Fibroblast of upper back skin (primary cell): ENCODE measurements at regions not wholly inside any gene's neighbourhood (a gene's known extent, or its start where the extent isn't known, plus 50 kb on each side); places are given as distances from the start of the nearest gene placed in this dataset.

ENCODE experiments used
- DNase-seq: peaks from one replicate; pipeline ENCODE4 v3.0.0-alpha.2; 2013

DNA sequence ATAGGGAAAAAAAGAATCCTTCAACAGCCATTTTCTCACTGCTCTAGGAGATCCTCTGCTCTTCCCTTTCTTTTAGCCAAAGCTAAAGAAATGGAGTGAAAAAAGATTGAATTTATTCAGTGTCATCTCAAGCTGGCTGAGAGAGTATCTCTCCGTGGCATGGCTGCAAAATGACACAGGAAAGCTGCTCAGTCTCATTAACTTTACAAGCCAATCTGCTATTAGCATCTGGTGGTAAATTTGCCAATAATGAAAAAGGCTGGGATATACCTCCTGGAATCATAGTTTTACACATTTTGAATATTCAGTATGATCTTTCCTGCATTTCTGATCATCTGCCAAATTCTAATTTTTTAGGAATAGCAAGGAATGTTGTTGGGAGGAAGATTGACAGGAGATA, 176.8 kb upstream of the CHRM3 start:
- no peak for DNase-seq

DNA sequence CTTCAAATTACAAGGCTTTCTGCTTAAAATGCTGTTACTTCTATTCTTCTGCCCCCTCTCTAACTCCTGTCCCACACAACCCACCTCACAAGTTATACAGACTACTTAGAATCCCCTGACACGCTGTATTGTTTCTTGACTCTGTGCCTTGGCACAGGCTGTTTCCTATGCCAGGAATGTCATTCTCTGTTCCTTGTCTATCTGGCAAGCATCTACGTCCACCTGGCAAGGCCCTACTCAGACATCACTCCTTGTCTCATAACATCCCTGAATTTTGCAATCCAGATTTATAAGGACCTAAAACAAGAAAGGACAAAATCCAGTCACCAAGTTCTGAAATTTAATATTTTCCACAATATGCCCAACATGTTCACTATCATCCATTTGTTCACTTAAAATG, 182.0 kb upstream of the CHRM3 start:
- no peak for DNase-seq

DNA sequence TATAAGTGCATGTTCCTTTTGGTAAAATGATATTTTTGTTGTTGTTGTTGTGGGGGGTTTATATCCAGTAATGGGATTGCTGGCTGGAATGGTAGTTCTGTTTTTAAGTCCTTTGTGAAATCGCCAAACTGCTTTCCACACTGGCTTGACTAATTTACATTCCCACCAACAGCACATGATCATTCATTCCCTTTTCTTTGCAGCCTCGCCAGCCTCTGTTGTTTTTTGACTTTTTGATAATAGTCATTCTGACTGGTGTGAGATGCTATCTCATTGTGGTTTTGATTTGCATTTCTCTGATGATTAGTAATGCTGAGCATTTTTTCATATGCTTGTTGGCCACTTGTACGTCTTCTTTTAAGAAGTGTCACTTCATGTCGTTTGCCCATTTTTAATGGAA, 188.5 kb upstream of the CHRM3 start:
- DNase-seq = no peak

DNA sequence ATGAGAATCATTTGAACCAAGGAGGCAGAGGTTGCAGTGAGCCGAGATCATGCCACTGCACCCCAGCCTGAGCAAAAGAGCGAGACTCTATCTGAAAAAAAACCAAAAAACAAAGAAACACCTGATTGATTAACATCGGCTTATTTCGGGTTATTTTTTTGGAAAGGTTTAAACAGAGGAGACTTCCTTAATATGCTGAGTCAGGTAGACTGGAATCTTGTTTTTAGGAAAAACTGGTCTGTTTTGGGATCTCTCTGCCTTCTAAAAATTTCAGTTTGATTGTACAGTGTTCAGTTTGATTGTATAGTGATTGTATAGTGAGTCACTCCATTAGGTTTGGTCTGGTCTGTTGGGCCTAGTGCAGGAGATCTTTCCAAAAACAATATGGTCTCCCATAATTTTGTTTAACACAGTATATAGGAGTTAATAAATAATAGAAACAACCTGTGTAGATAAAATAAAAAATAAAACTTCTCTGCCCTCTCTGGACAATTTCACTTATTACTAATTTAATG, 196.3 kb upstream of the CHRM3 start:
- DNase-seq = no peak

GRCh38 chr1:239186487-239186886, 199.9 kb upstream of the CHRM3 start:
- DNase-seq = no peak

DNA sequence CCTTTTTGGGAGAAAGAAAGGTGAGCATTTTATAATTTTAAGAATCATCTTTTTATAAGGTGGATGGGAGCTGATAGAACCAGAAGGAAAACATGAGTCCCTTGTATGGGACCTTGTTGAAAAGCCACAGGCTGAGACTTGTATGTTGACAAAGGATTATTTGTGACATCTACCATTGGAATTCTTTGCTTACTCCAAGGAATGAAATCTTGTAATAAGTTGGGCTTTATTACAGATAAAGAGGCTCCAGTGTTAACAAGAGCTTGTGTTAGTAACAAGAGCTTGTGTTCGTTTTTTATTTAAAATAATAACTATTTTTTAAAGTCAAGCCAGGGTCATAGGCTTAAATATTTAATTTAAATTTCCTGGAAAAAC, 201.1 kb upstream of the CHRM3 start:
- DNase-seq = no peak

DNA sequence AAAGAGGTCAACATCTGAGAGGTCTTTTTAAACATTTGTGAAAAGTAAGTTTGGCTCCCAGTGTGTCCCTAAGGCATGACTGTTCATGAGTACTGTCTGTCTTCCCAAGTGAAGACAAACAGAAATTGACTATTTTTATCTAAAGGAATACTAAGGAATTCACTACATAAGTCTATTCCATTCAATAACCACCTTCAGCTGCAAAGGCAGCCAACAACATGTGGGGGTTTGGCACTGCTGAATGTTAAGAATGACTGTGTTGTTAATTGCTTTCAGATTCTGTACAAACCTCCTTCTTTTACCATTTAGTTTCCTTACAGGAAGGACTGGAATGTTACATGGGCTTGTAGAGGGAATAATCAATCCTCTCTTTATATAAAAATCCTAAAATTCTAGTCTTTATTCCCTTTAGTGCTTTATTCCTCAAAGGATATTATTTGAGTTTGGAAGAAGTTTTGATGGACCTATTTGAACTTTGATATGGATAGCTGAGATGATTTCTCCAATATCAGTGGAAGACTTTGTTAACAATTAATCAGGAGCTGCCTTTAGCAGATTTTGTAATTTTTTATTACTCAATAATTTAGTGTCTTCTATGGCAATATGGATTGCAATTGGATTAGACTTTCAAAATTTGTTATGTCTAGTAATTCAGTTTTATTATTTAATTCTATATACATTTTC, 201.7 kb upstream of the CHRM3 start:
- peak; percentile 64 for DNase-seq

- no peak for DNase-seq
Observed at GRCh38 chr1:239178961-239179360, 207.4 kb upstream of the CHRM3 start.

DNA sequence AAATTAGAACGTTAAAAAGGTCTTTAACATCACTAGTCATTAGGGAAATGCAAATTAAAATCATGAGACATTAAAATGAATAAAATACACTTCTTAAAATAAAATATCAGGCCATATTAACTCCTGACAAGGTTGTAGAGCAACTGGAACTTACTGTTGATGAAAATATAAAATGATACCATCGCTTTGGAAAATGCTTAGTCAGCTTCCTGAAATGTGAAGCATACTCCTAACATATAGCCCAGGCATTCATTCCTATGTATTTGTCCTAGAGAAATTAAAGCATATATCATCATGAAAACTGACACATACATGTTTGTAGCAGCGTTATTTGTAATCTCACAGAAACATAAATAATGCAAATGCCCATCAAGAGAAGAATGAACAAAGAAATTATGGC, 211.5 kb upstream of the CHRM3 start:
- no peak for DNase-seq

- DNase-seq = no peak
Observed at GRCh38 chr1:239170828-239171227, 215.5 kb upstream of the CHRM3 start.

DNA sequence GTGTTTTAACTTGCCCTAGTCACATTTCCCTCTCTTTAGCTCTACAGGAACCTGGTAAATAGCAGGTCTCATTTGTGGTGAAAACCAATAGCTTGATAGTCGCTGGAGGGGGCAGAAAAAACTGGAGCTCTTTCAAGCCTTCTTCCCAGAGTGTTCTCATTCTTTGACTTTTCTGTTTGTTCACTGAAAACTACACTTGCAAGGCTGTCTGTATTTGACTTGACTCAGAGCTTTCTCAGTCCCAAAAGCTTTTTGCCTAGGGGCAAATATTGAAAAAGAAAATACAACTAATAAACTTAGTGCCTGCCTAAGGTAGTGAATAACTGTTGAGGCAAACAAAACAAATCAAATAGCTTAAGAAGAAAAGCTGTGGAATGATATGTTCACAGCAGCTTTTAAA, 217.1 kb upstream of the CHRM3 start:
- DNase-seq = no peak

- no peak for DNase-seq
Observed at GRCh38 chr1:239164451-239165180, 221.8 kb upstream of the CHRM3 start.

- no peak for DNase-seq
Observed at GRCh38 chr1:239155466-239156091, 230.8 kb upstream of the CHRM3 start.

DNA sequence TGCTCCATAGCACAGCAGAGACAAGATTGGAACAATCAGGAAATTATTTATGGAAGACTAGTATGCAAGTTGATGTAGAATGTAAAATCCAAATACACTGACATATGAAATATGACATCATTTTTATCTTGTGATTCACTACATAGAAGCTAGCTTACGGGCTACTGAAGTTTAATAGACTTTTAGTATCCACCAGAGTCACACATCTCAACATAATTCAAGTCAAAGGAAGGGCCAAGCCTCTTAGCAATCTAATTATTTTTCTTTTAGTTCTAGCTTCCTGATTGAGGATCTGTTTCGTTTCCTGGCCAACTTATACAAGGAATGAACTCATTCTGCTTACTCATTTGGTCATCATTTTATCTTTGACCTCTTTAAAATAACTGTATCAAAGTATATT, 234.4 kb upstream of the CHRM3 start:
- no peak for DNase-seq

DNA sequence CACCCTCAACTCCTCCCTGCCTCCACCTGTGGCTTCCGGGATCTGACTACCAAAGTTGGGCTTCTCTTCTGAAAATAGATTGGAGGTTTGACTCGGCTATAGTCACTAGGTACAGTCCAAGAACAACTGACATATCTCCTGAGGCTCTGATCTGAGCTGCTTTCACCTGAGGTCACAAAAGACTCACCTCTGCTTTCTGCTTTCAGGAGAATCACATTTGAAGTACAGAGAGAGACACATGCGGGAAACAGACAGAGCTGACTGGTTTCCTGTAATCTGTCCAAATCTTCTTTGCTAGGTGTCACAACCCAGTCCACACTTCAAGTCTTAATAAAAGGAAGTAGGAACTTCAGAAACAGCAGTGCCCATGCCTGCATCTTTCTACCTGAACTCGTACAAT, 245.4 kb upstream of the CHRM3 start:
- no peak for DNase-seq

GRCh38 chr1:239139801-239140200, 246.6 kb upstream of the CHRM3 start:
- DNase-seq = no peak

DNA sequence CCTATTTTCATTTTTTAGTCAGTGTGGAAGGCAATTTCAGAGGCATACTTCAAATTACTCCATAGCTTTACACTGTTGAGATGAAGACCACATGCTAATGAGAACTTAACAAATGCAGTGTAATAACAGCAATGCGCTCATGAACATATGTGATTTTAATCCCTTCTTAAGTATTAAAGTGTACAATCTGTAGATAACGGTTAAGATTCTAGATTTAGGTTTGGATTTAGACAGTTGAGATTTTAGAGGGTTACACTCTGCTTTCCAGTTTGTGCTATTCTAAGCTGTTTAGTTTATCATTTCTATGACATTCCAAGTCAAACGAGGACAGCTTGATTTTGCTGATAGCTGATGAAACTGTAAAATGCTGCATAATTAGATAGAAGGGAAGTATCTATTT, 257.8 kb upstream of the CHRM3 start:
- no peak for DNase-seq

GRCh38 chr1:239126884-239127283, 259.5 kb upstream of the CHRM3 start:
- peak; percentile 52 for DNase-seq

DNA sequence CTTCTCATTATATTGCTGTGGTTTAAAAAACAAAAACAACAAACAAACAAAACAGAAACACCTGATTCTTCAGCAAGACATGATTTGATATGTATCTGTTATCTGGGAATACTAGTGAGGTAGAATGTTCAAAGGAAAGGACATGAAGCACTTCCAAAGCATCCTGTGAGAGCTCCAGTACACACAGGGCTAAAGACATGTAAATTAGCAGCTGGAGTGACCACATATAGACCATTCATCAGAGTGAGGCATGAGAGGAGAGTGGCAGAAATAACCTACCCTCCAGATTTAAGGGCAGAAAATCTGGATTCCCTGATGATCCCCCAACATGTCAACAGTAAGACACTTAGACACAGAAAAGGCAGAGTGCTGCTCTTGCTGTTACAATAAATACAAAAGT, 260.5 kb upstream of the CHRM3 start:
- DNase-seq = no peak

GRCh38 chr1:239125027-239125426, 261.3 kb upstream of the CHRM3 start:
- DNase-seq = peak; percentile 57

DNA sequence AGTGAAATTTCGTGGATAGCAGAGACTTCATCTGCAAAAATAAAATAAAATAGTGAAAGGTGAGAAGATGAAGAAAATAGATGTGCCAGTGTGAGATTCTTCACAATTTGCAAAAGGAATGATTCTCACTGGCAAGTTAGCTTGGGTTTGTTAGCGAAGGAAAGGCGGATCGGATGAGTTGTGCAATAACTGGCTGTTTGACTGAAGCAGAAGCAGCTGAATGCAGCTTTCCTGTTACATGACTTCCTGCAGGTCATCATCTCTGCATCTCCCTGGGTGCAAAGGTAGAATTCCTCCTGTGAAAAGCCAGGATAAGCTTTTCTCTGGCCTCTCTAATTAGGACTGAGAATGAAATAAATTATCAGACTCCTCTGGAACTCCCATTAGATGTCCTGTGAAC, 263.1 kb upstream of the CHRM3 start:
- no peak for DNase-seq

DNA sequence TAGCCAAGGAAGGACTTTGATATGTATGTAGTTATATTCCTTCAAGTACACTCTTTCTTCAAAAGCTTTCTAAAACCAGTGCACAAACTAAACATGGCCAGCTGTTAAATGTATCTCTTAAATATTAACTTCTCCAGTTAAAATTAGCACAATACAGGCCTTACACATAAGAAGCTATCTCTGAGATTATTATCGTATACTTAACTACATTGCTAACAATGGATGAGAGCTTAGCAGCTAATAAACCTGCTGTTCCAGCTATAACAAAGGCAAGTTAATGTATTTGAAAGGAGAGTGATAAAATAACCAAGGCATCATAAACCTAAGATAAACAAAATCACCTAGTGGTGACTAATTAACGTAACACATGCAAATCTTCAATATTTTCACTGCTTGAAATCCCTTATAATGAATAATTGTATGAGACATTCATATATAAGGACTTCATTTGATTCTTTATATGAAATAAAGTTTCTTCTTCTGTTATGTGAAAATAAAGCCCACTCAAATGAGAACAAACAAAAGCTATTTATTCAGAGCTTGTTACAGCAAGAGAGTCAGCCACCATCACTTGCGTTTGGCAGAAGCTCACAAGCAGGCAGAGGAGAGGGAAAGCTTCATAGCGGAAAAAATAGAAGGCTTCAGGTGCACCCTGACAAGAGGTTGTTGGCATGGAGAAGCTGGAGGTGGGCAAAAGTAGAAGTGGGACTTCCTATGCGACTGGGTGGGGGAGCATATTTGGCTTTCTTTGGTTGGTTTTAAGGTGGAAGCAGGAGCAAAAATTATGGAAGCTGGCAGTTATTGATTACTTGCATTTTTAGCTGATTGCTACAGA, 274.1 kb upstream of the CHRM3 start:
- no peak for DNase-seq

DNA sequence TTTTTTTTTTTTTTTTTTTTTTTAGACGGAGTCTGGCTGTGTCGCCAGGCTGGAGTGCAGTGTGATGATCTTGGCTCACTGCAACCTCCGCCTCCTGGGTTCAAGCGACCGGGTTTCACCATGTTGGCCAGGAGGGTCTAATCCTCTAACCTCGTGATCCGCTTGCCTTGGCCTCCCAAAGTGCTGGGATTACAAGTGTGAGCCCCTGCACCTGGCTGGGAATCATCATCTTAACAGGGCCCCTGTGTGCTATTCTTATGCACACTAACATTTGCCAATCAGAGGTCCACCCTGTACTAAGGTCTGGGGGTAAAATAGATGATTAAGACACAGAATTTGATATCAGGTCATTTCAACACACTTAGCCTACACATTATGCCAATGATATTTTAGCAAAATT, 278.7 kb upstream of the CHRM3 start:
- no peak for DNase-seq
